NK-92 treated with Interleukin-12 subunit alpha and Interleukin-12 subunit beta, amount 100 ng/mL, for 24 hours (cell line): ENCODE measurements at regions not wholly inside any gene's neighbourhood (a gene's known extent, or its start where the extent isn't known, plus 50 kb on each side); places are given as distances from the start of the nearest gene placed in this dataset.
"Not testable (repeated sequence)": the region's sequence is repeated elsewhere in the genome, so short reads cannot be mapped to it uniquely, and the experiment has no call there.

Source experiments
- DNase-seq: peaks from one replicate; lab custom pipeline; 2025; lab: John Stamatoyannopoulos, UW

DNA sequence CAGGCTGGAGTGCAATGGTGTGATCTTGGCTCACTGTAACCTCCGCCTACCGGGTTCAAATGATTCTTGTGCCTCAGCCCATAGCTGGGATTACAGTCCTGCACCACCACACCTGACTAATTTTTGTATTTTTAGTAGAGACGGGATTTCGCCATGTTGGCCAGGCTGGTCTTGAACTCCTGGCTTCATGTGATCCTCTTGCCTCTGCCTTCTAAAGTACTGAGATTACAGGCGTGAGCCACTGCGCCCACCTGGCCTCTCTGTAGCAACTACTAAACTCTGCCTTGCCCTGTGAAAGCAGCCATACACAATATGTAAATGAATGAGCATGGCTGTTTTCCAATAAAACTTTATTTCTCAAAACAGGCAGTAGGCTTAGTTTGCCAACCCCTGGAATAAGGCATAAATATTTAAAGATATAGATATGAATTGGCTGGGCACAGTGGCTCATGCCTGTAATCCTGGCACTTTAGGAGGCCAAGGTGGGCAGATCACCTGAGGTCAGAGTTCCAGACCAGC is 127.9 kb upstream of the ZNF217 start:
- DNase-seq, result not testable (repeated sequence)

DNA sequence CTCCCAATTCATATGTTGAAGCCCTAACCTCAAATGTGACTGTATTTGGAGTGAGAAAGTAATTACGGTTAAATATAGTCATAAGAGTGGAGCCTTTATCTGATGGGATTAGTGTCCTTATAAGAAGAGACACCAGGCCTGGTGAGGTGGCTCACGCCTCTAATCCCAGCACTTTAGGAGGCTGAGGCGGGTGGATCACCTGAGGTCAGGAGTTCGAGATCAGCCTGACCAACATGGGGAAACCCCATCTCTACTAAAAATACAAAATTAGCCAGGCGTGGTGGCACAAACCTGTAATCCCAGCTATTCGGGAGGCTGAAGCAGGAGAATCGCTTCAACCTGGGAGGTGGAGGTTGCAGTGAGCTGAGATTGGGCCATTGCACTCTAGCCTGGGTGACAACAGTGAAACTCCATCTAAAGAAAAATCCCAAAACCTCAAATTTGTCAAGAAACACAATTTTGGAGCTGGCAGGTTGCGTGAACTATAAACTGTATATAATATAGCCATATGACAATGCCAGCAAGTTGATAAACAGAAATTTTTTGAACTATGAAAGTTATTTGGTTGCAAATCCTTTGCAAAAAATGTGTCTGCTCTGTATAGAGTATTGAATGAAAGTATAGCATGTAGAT is 125.6 kb upstream of the ZNF217 start:
- not testable (repeated sequence) for DNase-seq

DNA sequence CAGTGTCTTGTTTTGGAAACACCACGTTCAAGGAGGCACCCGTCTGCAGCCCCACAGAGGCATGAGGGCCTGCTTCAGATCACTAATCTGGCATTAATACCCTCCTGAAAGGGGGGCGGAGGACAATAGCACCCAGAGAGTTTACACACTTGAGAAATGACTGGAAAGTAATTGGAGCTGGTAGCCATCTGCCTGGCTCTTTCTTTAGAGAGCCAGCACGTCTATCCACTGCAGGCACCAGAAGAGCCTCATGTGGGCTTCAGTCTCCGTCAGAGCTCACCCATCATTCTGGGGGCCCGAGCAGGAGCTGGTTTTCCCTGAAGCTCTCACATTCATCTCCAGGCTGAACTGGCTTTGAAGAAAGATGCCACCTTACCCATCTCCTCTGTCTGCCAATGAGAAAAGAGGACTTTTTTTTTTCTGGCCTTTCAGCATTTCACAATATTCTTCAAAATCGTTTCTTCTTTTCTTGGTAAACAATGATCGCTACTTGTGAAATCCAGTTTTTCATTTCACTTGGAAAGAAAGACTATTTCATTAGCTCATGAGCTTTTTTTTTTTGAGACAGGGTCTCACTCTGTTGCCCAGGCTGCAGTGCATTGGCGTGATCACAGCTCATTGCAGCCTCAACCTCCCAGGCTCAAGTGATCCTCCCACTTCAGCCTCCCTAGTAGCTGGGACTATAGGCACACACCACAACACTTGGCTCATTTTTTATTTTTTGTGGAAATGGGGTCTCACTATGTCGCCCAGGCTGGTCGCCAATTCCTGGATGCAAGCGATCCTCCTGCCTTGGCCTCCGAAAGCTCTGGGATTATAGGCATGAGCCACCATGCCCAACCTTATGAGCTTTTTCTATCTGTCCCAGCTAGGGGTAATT is 124.7 kb upstream of the ZNF217 start:
- no peak for DNase-seq

DNA sequence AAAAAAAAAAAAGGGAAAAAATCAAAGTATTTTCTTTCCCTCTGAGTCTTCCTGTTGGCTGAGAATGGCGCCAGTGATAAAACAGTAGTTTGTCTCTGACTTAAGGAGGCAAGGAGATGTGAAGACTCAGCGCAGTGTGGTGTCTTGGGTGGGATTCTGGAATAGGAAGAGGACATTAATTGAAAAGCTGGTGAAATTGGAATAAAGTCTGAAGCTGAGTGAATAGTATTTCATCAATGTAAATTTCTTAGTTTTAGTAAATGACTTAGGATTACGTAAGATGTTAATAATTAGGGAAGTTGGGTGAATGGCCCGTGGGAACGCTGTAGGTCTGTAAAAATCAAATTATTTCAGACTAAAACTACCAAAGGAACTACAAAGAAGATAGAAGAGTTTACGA is 122.8 kb upstream of the ZNF217 start:
- no peak for DNase-seq

- DNase-seq, result no peak
Measured at GRCh38 chr20:53714524-53714923, 120.9 kb upstream of the ZNF217 start.

DNA sequence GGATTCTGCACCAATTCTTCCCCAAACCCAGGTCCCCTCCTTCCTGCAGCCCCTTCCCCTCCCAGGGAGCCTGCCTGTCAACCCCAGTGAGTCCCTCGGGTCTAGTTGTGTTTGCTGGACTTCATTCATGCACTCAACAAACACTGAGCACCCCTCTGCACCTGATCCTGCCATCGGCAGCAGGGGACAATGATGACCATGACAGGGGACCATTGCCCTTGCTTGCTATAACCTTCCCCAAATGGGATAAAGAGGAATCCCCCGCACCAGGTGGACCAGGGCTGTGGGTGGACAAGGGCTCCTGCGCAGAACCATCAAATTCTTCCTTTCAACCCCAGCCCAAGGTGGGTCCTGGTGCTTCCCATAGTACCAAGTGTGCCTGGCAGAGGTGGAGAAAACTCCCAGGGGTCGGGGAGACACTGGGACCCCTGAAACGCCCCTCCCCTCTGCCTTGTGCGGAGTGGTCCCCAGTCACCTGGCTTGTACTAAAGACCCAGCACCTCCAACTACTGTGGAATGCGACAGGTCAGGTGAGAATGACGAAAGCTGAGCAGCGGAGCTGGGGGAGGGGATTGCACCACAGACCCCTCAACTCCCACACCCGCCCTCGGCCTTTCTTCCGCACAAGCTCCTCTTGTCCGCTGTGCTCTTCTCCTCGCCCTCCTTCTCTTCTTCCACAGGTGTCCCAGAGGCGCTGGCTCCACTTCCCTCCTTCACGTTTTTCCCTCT is 119.9 kb upstream of the ZNF217 start:
- DNase-seq, result no peak

DNA sequence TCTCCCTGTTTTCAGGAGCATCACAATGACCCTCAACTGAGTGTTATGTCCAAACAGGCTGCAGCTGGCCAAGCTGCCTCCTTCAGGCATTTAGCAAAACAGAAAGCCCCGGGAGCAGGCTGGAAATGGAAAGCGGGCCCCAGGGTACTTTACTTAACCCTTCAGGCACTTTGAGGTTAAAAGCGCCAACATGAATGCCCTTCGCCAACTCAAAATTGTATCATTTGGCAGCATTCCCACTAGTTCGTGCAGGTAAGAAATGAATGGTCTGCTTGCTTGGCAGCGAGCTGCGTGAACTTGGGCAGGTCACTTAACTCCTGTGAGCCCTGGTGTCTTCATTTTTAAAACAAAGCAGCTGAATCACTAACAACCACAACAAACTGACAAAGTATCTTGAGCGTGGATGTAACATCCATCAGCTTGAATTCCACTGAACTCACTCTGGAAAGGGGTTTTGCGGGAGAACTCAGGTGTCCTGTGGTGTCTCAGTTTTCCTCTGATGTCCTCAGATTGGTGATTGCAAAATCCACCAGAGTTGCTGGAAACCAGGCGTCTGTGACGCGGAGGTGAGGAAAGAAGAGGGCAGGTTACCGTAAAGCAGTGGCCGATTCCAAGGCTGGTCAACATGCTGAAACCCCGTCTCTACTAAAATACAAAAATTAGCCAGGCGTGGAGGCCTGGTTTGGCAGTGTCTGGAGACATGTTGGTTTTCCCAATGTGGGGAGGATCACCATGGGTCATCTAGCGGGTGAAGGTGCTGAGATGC is 118.8 kb upstream of the ZNF217 start:
- DNase-seq, result no peak

DNA sequence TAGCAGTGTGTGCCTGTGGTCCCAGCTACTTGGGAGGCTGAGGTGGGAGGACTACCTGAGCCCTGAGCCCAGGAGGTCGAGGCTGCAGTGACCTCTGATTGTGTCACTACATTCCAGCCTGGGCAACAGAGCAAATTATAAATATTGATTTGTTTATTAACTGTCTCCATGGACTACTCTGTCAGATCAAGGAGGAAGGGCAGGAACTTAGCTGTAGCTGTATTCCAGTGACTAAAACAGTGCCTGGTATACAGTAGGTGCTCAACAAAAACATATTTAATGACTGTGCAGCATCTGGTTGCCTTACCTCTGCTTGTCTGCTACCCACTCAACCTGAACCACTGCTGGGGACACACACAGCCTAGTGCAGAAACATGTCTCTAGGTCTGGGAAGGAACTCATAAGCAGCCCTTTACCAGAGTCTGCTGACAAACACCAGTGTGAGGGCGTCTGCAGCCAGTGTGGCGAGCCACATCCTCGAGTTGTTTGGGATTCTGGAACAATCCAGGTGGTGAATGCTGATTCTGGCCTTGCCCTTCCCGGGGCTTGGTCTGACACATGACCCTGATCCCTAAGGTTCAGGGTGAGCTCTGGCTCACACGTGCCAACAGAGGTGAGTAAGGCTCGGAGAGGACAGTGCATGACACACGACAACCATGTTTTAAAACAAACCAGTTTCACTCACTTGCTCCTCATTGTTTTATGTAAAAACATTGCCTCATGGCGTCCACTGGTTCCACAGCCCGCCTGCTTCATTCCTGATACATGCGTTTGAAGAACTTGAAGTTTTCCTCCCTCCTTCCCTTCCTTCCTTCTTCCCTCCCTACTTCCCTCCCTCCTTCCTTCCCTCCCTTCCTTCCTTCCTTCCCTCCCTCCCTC is 117.9 kb upstream of the ZNF217 start:
- DNase-seq, result no peak

DNA sequence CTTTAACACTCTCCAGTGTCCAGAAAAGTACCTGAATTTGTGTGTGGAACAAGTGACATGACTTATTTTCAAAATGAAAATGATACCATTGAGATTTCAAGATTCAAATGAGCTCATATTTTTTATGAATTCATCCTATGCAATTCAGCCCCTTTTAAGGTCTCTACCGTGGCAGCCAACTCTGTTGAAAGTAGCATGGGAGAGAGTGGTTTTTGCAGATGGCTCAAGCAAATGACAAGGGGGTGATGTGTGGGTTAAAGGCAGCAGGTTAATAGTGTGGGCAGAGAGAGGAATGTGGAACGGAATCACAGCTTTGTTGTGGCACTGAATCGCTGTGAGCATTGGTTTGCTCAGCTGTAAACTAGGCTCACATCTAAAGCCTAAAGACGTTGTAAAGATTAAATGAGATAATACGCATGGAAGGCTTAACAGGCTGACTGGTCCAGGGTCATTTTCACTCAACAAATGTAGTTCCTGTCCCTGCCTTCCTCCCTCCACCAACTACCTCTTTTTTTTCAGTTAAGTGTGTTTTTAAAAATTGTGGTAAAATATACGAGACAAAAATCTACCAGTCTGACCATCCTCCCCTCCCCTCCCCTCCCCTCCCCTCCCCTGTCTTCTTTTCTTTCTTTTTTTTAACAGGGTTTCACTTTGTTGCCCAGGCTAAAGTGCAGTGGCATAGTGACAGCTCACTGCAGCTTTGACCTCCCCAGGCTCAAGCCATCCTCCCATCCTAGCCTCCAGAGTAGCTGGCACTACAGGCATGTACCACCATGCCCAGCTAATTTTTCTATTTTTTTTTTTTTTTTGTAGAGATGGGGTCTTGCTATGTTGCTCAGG is 114.7 kb upstream of the ZNF217 start:
- no peak for DNase-seq

GRCh38 chr20:53707371-53708055 is 113.9 kb upstream of the ZNF217 start:
- DNase-seq, result no peak

DNA sequence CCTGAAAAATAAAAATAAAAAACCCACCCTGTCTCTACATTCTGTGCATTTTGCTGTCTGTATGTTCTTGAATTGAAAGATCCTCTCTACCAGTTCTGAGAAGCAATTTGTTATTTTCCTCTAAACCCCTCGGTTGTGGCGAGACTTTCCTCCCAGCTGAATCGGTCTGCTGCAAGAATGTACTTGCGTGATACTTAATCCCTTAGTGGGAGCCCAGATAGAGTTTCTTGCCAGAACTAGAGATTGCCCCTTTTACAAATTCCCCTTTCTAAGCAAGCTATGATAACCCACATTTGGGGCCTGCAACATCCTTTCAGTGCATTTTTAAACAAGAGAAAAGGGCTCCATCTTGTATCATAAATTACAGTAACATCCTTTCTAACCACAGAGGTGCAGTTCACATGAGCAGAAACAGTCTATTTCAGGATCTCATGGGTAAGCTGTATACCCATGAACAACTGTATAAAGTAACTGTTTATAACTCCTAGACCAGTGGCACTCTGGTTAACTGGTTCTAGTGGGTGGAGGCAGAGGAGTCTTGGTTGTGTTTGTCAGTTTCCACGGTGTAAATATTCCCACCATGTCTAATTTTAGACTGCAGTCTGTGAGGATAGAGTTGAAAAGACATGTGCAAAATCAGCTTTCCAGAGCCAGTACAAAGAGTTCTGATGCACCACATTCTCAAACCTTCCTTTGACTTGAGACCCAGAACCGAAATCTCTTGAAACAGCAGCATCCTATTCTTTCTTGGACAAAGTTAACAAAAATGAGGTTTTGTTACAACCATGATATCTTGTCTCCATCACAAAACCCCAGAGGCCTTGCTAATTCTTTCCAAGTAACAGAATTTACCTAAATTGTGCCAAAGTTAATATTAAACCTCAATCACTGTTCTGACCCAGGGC is 113.1 kb upstream of the ZNF217 start:
- no peak for DNase-seq

- DNase-seq, result no peak
Measured at GRCh38 chr20:53706008-53706465, 112.4 kb upstream of the ZNF217 start.

- no peak for DNase-seq
Measured at GRCh38 chr20:53702617-53703016, 109.0 kb upstream of the ZNF217 start.

- DNase-seq, result no peak
Measured at GRCh38 chr20:53699906-53700305, 106.3 kb upstream of the ZNF217 start.

DNA sequence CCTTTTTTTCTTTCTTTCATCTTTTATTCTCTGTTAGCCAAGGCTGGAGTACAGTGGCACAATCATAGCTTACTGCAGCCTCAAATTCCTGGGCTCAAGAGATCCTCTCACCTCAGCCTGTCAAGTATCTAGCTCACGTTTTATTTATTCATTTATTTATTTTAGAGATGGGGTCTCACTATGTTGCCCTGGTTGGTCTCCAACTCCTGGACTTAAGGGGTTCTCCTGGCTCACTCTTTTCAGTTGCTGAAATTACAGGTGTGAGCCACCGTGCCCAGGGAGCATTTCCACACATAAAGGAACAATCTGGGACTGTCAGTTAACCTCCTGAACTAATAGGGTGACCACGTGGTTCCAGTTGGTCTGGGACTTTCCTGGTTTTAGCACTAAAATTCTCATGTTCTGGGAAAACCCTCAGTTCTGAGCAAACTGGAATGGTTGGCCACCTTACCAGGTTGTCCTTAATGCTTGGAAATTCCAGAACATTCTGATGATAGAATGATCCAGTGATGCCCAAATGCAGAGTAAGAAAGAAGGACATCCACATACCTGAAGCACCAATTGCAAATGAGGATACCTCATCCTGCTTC is 105.5 kb upstream of the ZNF217 start:
- DNase-seq, result no peak

DNA sequence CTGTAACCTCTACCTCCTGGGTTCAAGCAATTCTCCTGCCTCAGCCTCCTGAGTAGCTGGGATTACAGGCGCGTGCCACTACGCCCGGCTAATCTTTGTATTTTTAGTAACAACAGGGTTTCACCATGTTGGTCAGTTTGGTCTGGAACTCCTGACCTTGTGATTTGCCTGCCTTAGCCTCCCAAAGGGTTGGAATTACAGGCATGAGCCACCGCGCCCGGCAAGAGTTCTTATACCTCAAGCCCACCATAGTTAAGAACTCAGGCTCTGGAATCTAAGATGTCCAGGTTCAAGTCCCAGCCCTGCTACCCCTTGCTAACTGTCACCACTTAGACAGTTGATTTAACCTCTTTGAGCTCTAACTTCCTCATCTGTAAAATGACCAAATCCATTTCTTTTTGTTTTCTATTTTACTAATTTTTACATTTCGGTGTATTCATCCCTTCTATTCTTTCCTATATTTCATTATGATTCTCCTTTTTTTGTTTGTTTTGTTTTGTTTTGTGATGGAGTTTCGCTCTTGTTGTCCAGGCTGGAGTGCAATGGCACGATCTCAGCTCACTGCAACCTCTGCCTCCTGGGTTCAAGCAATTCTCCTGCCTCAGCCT is 104.8 kb upstream of the ZNF217 start:
- DNase-seq, result no peak

- DNase-seq, result no peak
Measured at GRCh38 chr20:53695797-53696527, 102.3 kb upstream of the ZNF217 start.
